NB4 (cell line): ENCODE measurements at regions not wholly inside any gene's neighbourhood (a gene's known extent, or its start where the extent isn't known, plus 50 kb on each side); places are given as distances from the start of the nearest gene placed in this dataset.
A peak's percentile ranks its signal among the peaks of the same experiment; 100 is the strongest.

Experiments used
- CTCF ChIP-seq: IDR thresholded peaks from one replicate; pipeline ENCODE4 v1.5.1; 2012; ENCODE audit warnings: low read depth, low read length
- MAX ChIP-seq: IDR thresholded peaks from 2 replicates; pipeline ENCODE4 v1.6.1; 2011; ENCODE audit warnings: low read depth, low read length
- MYC ChIP-seq: IDR thresholded peaks from 2 replicates; pipeline ENCODE4 v1.6.1; 2011; ENCODE audit warnings: low read depth, low read length
- POLR2A ChIP-seq: IDR thresholded peaks from 2 replicates; pipeline ENCODE4 v1.6.1; 2011; ENCODE audit warnings: mild to moderate bottlenecking; ENCODE audit not compliant: insufficient read length; ENCODE audit errors: extremely low read depth

GRCh38 chr1:88608139-88608943 is 75.7 kb upstream of the PKN2 start:
- no peak for TF ChIP-seq MYC
- no peak for TF ChIP-seq MAX
- peak; percentile 63 for TF ChIP-seq CTCF
- no peak for TF ChIP-seq POLR2A
